ENCODE measurements at regions not wholly inside any gene's neighbourhood (a gene's known extent, or its start where the extent isn't known, plus 50 kb on each side); places are given as distances from the start of the nearest gene placed in this dataset.

- TF ChIP-seq CTCF (IDR thresholded peaks at IDR 0.05) (no peak), POLR2A (IDR thresholded peaks at IDR 0.05) (no peak)
Observed at GRCh38 chr1:106789686-106790085, 266.8 kb upstream of the PRMT6 start.
